H1 (cell line): ENCODE measurements at regions not wholly inside any gene's neighbourhood (a gene's known extent, or its start where the extent isn't known, plus 50 kb on each side); places are given as distances from the start of the nearest gene placed in this dataset.

ENCODE experiments used
- EZH2 ChIP-seq: fragments of 200-600 bp; sonication (generic); IDR thresholded peaks from 2 replicates; pipeline ENCODE4 v1.7.1; 2012; ENCODE audit warnings: low read depth, mild to moderate bottlenecking, moderate library complexity, low read length, inconsistent platforms; ENCODE audit not compliant: severe bottlenecking
- POLR2A ChIP-seq, 2 experiments: IDR thresholded peaks; 1 replicate in 1 of 2; 2 replicates in 1 of 2; pipeline ENCODE4 v1.6.1; 2011; ENCODE audit warnings: low read depth in 2 of 2, low read length in 2 of 2, mild to moderate bottlenecking in 2 of 2; ENCODE audit errors: control extremely low read depth in 1 of 2
- SRF ChIP-seq: IDR thresholded peaks from 2 replicates; pipeline ENCODE4 v1.6.1; 2011; ENCODE audit warnings: mild to moderate bottlenecking, low read depth, low read length, moderate library complexity
- TAF1 ChIP-seq: IDR thresholded peaks from 2 replicates; pipeline ENCODE4 v1.6.1; 2011; ENCODE audit warnings: mild to moderate bottlenecking, low read depth, low read length

DNA sequence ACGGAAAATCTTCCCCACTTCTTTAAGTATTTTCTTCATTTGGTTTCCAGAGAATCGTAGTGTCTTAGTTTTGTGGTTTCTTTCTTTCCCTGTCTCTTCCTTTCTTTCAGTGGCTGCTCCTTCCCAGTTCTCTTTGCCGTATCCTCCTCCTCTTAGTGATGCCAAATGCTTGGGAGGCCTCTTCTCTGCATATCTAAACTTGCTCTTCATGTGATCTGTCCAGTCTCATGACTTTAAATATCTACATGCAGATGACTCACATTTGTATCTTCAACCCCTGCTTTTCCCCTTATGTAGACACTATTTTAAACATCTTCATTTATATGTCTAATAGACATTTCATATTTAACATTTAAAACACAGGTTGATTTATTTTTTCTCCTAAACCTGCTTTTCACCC lies 149.2 kb downstream of the PTCSC3 start:
- no peak for TF ChIP-seq EZH2
- no peak for TF ChIP-seq SRF
- TF ChIP-seq POLR2A (IDR thresholded peaks at IDR 0.05; ENCODE audit: control extremely low read depth in 1 of 2, low read depth in 2 of 2, low read length in 2 of 2) = no peak
- no peak for TF ChIP-seq TAF1
